ENCODE measurements at regions not wholly inside any gene's neighbourhood (a gene's known extent, or its start where the extent isn't known, plus 50 kb on each side); places are given as distances from the start of the nearest gene placed in this dataset.
"Not testable (repeated sequence)": the region's sequence is repeated elsewhere in the genome, so short reads cannot be mapped to it uniquely, and the experiment has no call there.

DNA sequence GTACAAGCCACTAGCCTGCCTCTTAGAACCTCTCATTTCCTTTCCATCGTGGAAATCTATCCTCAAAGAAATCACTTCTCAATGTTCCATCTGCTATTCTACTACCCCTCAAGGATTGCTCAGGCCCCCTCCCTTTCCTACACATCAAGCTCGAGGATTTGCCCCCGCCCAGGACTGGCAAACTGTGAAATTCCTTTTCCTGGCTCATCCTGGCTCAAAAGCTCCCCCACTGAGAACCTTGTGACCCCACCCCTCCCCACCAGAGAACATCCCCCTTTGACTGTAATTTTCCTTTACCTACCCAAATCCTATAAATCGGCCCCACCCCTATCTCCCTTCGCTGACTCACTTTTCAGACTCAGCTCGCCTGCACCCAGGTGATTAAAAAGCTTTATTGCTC is 1103.3 kb upstream of the FAM98A start:
- H2AFZ ChIP-seq (ENCODE audit: low read length, unreplicated experiment); H3K27ac ChIP-seq (ENCODE audit: low read depth, low read length); H3K27me3 ChIP-seq (ENCODE audit: insufficient read depth, low read length); H3K4me1 ChIP-seq (ENCODE audit: control insufficient read depth, insufficient read depth, low read length, unreplicated experiment); H3K36me3 ChIP-seq (ENCODE audit: insufficient read depth, low read length); H3K4me3 ChIP-seq (ENCODE audit: low read depth, low read length); H3K79me2 ChIP-seq (ENCODE audit: control insufficient read depth, insufficient read depth, low read length, unreplicated experiment): not testable (repeated sequence)

GRCh38 chr2:34677591-34677990 is 1078.5 kb upstream of the FAM98A start:
- H3K36me3 ChIP-seq (ENCODE audit: insufficient read depth, low read length); H3K27ac ChIP-seq (ENCODE audit: low read depth, low read length); H3K4me3 ChIP-seq (ENCODE audit: low read depth, low read length); H3K4me1 ChIP-seq (ENCODE audit: control insufficient read depth, insufficient read depth, low read length, unreplicated experiment); H3K27me3 ChIP-seq (ENCODE audit: insufficient read depth, low read length); H3K79me2 ChIP-seq (ENCODE audit: control insufficient read depth, insufficient read depth, low read length, unreplicated experiment); H2AFZ ChIP-seq (ENCODE audit: low read length, unreplicated experiment): not testable (repeated sequence)

DNA sequence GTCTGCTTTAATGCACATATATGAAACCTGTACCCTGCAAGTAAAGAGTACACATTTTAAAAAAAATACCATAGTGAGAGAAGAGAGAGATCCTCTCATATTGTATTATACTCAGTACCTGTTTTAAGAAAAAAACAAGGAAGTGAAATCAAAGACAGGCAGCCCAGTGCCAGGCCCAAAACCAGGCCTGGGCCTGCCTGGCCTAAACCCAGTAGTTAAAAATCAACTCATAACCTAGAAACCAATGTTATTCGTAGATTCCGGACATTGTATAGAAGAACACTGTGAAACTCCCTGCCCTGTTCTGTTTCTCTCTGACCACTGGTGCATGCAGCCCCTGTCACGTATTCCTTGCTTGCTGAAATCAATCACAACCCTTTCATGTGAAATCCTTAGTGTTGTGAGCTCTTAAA is 1078.0 kb upstream of the FAM98A start:
- H3K4me3 ChIP-seq (ENCODE audit: low read depth, low read length) = not testable (repeated sequence)

GRCh38 chr2:34670482-34670881 is 1071.4 kb upstream of the FAM98A start:
- no peak overlapping the region for H2AFZ ChIP-seq (ENCODE audit: low read length, unreplicated experiment)
- no peak overlapping the region for H3K27ac ChIP-seq (ENCODE audit: low read depth, low read length)
- H3K27me3 ChIP-seq (ENCODE audit: insufficient read depth, low read length) = no peaks in the 10 kb centered on the region
- no peaks in the 10 kb centered on the region for H3K4me1 ChIP-seq (ENCODE audit: control insufficient read depth, insufficient read depth, low read length, unreplicated experiment)
- no peaks in the 10 kb centered on the region for H3K79me2 ChIP-seq (ENCODE audit: control insufficient read depth, insufficient read depth, low read length, unreplicated experiment)
- H3K36me3 ChIP-seq (ENCODE audit: insufficient read depth, low read length) = no peaks in the 10 kb centered on the region
- no peak overlapping the region for H3K4me3 ChIP-seq (ENCODE audit: low read depth, low read length)

More for the DNA sequence above, 1078.0 kb upstream of the FAM98A start:
- not testable (repeated sequence) for H3K36me3 ChIP-seq (ENCODE audit: insufficient read depth, low read length); H2AFZ ChIP-seq (ENCODE audit: low read length, unreplicated experiment); H3K79me2 ChIP-seq (ENCODE audit: control insufficient read depth, insufficient read depth, low read length, unreplicated experiment); H3K27me3 ChIP-seq (ENCODE audit: insufficient read depth, low read length); H3K27ac ChIP-seq (ENCODE audit: low read depth, low read length); H3K4me1 ChIP-seq (ENCODE audit: control insufficient read depth, insufficient read depth, low read length, unreplicated experiment)

- no peak overlapping the region for H2AFZ ChIP-seq (ENCODE audit: low read length, unreplicated experiment)
- no peaks in the 10 kb centered on the region for H3K79me2 ChIP-seq (ENCODE audit: control insufficient read depth, insufficient read depth, low read length, unreplicated experiment)
- no peaks in the 10 kb centered on the region for H3K27me3 ChIP-seq (ENCODE audit: insufficient read depth, low read length)
- no peaks in the 10 kb centered on the region for H3K36me3 ChIP-seq (ENCODE audit: insufficient read depth, low read length)
- H3K4me1 ChIP-seq (ENCODE audit: control insufficient read depth, insufficient read depth, low read length, unreplicated experiment) = no peaks in the 10 kb centered on the region
- no peak overlapping the region for H3K4me3 ChIP-seq (ENCODE audit: low read depth, low read length)
- H3K27ac ChIP-seq (ENCODE audit: low read depth, low read length) = no peak overlapping the region
These were observed 1067.7 kb upstream of the FAM98A start for GRCh38 chr2:34666821-34667220.

GRCh38 chr2:34664266-34664665 is 1065.2 kb upstream of the FAM98A start:
- Histone ChIP-seq H3K27me3 (ENCODE audit: insufficient read depth, low read length) (no peaks in the 10 kb centered on the region), H3K4me1 (ENCODE audit: control insufficient read depth, insufficient read depth, low read length, unreplicated experiment) (no peaks in the 10 kb centered on the region), H2AFZ (ENCODE audit: low read length, unreplicated experiment) (no peak overlapping the region), H3K4me3 (ENCODE audit: low read depth, low read length) (no peak overlapping the region), H3K36me3 (ENCODE audit: insufficient read depth, low read length) (no peaks in the 10 kb centered on the region), H3K79me2 (ENCODE audit: control insufficient read depth, insufficient read depth, low read length, unreplicated experiment) (no peaks in the 10 kb centered on the region), H3K27ac (ENCODE audit: low read depth, low read length) (no peak overlapping the region)

DNA sequence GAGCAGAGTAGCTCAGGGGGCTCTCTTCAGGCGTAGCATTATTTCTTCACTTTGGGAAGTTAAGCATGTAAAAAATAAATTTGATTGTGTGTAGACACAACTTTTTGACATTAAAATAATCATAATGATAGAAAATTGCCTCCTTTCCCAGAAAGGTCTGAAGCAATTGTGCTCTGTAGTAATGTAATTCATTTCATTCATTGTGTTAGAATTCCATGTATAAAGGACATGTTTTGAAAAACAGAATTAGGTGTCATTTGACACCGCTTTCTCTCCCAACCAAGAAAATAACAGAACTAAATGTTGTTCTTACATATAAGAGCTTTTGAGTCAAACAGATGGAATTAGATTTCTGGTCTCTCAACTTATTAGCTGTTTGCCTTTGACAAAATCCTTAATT is 1064.2 kb upstream of the FAM98A start:
- Histone ChIP-seq H2AFZ (ENCODE audit: low read length, unreplicated experiment) (no peak overlapping the region), H3K79me2 (ENCODE audit: control insufficient read depth, insufficient read depth, low read length, unreplicated experiment) (no peaks in the 10 kb centered on the region), H3K36me3 (ENCODE audit: insufficient read depth, low read length) (no peaks in the 10 kb centered on the region), H3K27me3 (ENCODE audit: insufficient read depth, low read length) (no peaks in the 10 kb centered on the region), H3K4me3 (ENCODE audit: low read depth, low read length) (no peak overlapping the region), H3K27ac (ENCODE audit: low read depth, low read length) (no peak overlapping the region), H3K4me1 (ENCODE audit: control insufficient read depth, insufficient read depth, low read length, unreplicated experiment) (no peaks in the 10 kb centered on the region)

- H3K4me1 ChIP-seq (ENCODE audit: control insufficient read depth, insufficient read depth, low read length, unreplicated experiment) = no peaks in the 10 kb centered on the region
- no peaks in the 10 kb centered on the region for H3K27me3 ChIP-seq (ENCODE audit: insufficient read depth, low read length)
- no peaks in the 10 kb centered on the region for H3K79me2 ChIP-seq (ENCODE audit: control insufficient read depth, insufficient read depth, low read length, unreplicated experiment)
- H3K4me3 ChIP-seq (ENCODE audit: low read depth, low read length) = no peak overlapping the region
- no peak overlapping the region for H3K27ac ChIP-seq (ENCODE audit: low read depth, low read length)
- H2AFZ ChIP-seq (ENCODE audit: low read length, unreplicated experiment) = no peak overlapping the region
- no peaks in the 10 kb centered on the region for H3K36me3 ChIP-seq (ENCODE audit: insufficient read depth, low read length)
These were observed 1061.6 kb upstream of the FAM98A start for GRCh38 chr2:34660741-34661140.

GRCh38 chr2:34656632-34657031 is 1057.5 kb upstream of the FAM98A start:
- Histone ChIP-seq H3K4me1 (ENCODE audit: control insufficient read depth, insufficient read depth, low read length, unreplicated experiment) (no peaks in the 10 kb centered on the region), H3K79me2 (ENCODE audit: control insufficient read depth, insufficient read depth, low read length, unreplicated experiment) (no peaks in the 10 kb centered on the region), H3K27me3 (ENCODE audit: insufficient read depth, low read length) (no peaks in the 10 kb centered on the region), H3K36me3 (ENCODE audit: insufficient read depth, low read length) (no peaks in the 10 kb centered on the region), H3K27ac (ENCODE audit: low read depth, low read length) (no peak overlapping the region), H3K4me3 (ENCODE audit: low read depth, low read length) (no peak overlapping the region), H2AFZ (ENCODE audit: low read length, unreplicated experiment) (no peak overlapping the region)

- H3K4me3 ChIP-seq (ENCODE audit: low read depth, low read length) = no peak overlapping the region
- no peaks in the 10 kb centered on the region for H3K4me1 ChIP-seq (ENCODE audit: control insufficient read depth, insufficient read depth, low read length, unreplicated experiment)
- H3K79me2 ChIP-seq (ENCODE audit: control insufficient read depth, insufficient read depth, low read length, unreplicated experiment) = no peaks in the 10 kb centered on the region
- H2AFZ ChIP-seq (ENCODE audit: low read length, unreplicated experiment) = no peak overlapping the region
- H3K27ac ChIP-seq (ENCODE audit: low read depth, low read length) = no peak overlapping the region
- no peaks in the 10 kb centered on the region for H3K36me3 ChIP-seq (ENCODE audit: insufficient read depth, low read length)
- H3K27me3 ChIP-seq (ENCODE audit: insufficient read depth, low read length) = no peaks in the 10 kb centered on the region
These were observed 1053.5 kb upstream of the FAM98A start for GRCh38 chr2:34652636-34653035.

DNA sequence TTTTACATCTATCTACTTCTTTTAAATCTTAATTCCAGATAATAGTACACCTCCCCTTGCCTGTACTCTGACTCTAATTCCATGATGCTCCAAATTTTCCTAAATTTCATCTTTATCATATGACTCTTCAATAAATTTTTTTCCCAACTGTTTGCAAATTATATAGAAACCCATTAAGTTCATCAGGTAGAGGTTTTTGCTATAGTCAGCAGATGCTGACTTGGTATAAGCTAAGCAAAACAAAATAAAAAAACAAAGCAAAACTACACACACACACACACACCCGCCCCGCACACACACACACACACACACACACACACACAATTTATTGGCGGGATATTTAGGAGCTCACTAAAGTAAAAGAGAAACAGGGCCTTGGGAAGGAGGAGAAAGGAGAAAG is 1047.8 kb upstream of the FAM98A start:
- H3K4me3 ChIP-seq (ENCODE audit: low read depth, low read length) = no peak overlapping the region
- no peak overlapping the region for H2AFZ ChIP-seq (ENCODE audit: low read length, unreplicated experiment)
- no peaks in the 10 kb centered on the region for H3K4me1 ChIP-seq (ENCODE audit: control insufficient read depth, insufficient read depth, low read length, unreplicated experiment)
- H3K79me2 ChIP-seq (ENCODE audit: control insufficient read depth, insufficient read depth, low read length, unreplicated experiment) = no peaks in the 10 kb centered on the region
- H3K27me3 ChIP-seq (ENCODE audit: insufficient read depth, low read length) = no peaks in the 10 kb centered on the region
- no peaks in the 10 kb centered on the region for H3K36me3 ChIP-seq (ENCODE audit: insufficient read depth, low read length)
- H3K27ac ChIP-seq (ENCODE audit: low read depth, low read length) = no peak overlapping the region

GRCh38 chr2:34632327-34632726 is 1033.2 kb upstream of the FAM98A start:
- Histone ChIP-seq H3K27ac (ENCODE audit: low read depth, low read length) (no peak overlapping the region), H3K27me3 (ENCODE audit: insufficient read depth, low read length) (no peaks in the 10 kb centered on the region), H2AFZ (ENCODE audit: low read length, unreplicated experiment) (no peak overlapping the region)

More at GRCh38 chr2:34632327-34632726, 1033.2 kb upstream of the FAM98A start:
- H3K36me3 ChIP-seq (ENCODE audit: insufficient read depth, low read length) = no peaks in the 10 kb centered on the region
- no peaks in the 10 kb centered on the region for H3K79me2 ChIP-seq (ENCODE audit: control insufficient read depth, insufficient read depth, low read length, unreplicated experiment)
- H3K4me1 ChIP-seq (ENCODE audit: control insufficient read depth, insufficient read depth, low read length, unreplicated experiment) = no peaks in the 10 kb centered on the region
- no peak overlapping the region for H3K4me3 ChIP-seq (ENCODE audit: low read depth, low read length)
